Putamen (tissue), 1 donor: ENCODE measurements at regions not wholly inside any gene's neighbourhood (a gene's known extent, or its start where the extent isn't known, plus 50 kb on each side); places are given as distances from the start of the nearest gene placed in this dataset.

Experiments
- DNase-seq: peaks from one replicate; pipeline ENCODE4 v3.0.0-alpha.2; 2016; ENCODE audit warnings: low spot score

DNA sequence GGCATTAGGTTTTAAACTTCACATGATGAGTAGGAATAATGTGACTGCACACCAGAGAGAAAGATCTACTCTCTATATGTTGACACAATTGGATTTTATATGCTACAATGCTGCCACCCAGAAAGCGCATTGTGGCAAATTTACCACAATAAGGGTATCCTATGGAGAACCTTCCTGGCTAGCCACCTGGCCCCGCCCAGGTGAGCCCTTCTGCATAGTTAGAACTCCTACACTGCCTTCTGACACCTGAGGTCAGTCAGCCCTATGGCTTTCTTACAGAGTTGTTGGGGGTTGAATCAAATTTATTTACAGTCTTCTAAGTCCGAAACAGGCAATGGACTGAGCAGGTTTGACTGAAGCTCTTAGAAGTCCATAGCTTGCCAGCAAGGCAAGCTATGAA is 153.8 kb upstream of the S100G start:
- no peak for DNase-seq

DNA sequence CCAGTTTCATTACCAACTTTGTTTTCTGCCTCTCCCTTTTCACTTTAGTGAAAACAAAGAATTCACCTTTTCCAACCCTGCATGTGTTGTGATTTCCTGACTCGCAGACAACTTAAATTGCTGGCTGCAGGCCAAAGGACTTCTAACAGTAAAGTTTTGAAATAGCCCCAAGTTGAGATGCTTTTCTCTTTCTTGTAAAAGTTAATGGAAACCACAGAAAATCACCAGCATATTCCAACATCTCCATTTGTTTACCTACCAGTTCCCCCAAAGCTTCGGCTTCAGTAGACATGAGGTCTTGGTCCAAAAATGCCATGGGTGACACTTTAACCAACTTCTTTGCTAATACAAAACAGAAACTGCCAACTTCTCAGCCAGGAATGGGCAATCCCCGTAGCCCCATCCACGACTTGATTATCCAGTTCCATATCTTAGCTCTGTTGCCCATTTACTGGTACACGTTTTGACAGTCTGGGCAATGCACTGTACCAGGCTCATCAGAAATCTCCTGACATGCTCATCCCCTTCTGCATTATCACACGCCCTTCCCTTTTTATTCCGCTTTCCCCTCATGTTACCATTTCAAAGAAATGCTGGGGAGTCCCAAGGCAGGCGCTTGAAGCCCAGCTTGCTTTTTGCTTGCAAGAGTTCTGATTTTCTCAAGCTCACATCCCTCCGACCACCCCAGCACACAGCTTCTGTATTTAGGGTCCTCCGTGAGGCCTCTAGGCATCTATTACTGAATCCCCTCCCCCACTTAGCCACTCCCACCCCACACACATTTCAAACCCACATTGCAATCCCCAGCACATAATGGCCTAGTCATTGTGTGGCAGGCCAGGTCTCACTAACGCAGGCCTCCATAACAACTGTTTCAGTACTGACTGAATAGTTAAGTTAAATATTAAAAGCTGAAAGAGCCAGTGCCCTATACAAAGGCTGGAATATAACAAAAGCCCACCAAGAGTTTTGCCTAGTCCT is 137.9 kb upstream of the S100G start:
- DNase-seq, result no peak

DNA sequence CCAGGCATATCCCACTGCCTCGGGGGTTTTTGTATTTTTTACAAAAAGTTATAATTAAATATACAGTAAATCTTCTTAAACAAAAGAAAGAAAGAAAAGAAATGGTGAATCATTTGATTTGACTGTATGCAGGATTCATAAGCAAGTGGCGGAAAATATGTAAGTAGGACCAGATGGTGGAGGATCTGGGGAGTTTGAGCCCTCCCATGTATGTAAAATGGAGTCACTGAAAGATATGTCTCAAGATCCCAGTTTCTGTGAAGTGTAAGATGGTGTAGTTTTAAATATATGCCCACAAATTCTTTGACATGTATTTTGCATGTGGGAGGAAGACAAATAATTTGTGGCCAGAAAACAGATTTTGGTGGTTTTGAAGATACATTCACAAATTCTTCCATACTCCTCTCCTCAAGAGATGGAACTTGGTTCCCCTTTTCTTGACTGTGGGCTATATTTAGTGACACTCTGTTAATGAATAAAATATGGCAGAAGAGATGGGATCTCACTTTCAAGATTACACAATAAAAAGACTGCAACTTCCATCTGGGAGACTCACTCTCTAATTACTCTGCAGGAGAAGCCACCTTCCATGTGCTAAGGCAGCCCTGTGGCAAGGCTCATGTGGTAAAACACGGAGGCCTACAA is 133.6 kb upstream of the S100G start:
- DNase-seq, result no peak

DNA sequence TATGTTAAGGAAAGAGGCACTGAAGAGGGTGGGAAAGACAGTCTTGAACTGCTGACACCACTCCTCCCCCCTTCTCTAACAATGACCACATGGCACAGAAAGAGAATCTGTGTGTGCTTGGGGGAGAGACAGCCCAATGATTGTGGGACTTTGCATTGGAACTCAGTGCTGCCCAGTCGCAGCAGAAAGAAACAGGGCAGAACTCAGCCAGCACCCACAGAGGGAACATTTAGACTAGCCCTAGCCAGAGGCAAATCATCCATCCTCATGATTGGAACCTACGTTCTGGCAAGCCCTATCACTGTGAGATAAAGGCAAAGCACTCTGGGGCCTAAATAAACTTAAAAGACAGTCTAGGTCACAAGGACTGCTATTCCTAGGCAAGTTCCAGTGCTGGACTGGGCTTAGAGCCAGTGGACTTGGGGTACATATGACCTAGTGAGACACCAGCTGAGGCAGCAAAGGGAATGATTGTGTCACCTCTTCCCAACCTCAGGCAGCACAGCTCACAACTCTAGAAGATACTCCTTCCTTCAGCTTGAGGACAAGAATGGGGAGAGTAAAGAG is 132.8 kb upstream of the S100G start:
- DNase-seq, result no peak

DNA sequence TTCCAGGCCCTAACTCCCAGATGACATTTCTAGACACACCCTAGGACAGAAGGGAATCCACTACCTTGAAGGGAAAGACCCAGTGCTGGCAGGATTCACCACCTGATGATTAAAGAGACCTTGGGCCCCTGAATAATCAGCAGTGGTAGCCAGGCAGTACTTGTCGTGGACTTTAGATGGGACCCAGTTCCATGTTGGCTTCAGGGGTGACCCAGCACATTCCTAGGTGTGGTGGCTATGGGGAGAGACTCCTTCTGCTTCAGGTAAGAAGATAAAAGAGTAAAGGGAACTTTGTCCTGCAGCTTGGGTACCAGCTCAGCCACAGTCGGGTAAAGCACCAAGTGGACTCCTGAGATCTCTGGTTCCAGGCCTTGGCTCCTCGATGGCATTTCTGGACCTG is 131.8 kb upstream of the S100G start:
- no peak for DNase-seq

DNA sequence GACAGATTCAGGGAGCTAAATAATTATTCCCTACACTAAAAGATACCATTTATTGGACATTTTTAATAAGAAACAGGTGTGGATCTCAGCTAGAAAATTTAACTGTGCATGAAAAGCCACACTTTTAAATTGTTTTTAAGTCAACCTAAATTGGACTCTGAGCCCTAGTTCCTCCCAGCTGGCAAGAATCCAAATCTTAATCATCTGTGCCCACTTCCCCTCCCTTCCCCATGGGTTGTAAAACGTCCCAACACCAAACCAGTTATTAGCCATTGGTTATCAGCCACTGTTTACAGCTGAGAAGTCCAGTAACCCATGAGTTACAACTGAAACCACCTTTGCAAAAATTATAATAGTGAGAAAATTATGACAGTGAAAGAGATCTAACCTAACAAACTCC is 125.6 kb upstream of the S100G start:
- DNase-seq, result no peak

DNA sequence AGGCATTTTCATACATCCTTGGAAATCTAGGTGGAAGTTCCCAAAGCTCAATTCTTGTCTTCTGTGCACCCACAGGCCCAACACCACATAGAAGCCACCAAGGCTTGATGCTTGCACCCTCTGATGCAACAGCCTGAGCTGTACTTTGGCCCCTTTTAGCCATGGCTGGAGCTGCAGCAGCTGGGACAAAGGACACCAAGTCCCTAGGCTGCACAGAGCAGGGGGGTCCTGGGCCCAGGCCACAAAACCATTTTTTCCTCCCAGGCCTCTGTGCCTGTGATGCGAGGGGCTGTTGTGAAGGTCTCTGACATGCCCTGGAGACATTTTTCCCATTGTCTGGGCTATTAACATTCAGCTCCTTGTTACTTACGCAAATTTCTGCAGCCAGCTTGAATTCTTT is 124.0 kb upstream of the S100G start:
- DNase-seq, result no peak

DNA sequence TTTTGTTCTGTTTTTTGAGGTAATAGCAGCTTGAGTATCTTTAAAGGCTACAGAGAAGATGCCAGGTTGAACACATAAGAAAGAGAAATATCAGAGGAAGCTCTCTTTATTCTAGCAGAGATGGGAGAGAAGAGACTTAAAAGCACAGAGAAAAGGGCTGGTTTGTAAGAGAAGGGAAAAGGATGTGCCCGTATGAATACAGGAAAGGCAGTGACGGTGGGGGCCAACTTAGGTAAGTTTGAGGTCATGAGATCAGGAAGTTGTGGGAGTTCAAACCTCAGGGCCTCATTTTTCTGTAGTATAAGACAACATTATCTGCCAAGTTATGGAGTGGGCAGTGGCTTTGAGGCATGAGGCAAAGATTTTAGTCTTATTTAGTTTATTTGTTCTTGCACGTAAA is 121.3 kb upstream of the S100G start:
- DNase-seq, result no peak
